Suppressor macrophage treated with lipopolysaccharide for 1 hour (primary cell): ENCODE measurements at regions not wholly inside any gene's neighbourhood (a gene's known extent, or its start where the extent isn't known, plus 50 kb on each side); places are given as distances from the start of the nearest gene placed in this dataset.
"Not testable (repeated sequence)": the region's sequence is repeated elsewhere in the genome, so short reads cannot be mapped to it uniquely, and the experiment has no call there.

ENCODE experiments used
- DNase-seq, 3 donors: peaks; one replicate each; pipeline ENCODE4 v3.0.0-alpha.2; 2020 to 2022

GRCh38 chr7:14092331-14092730 is 102.9 kb upstream of the ETV1 start:
- DNase-seq, result no peak

GRCh38 chr7:14085901-14086300 is 96.4 kb upstream of the ETV1 start:
- no peak for DNase-seq

DNA sequence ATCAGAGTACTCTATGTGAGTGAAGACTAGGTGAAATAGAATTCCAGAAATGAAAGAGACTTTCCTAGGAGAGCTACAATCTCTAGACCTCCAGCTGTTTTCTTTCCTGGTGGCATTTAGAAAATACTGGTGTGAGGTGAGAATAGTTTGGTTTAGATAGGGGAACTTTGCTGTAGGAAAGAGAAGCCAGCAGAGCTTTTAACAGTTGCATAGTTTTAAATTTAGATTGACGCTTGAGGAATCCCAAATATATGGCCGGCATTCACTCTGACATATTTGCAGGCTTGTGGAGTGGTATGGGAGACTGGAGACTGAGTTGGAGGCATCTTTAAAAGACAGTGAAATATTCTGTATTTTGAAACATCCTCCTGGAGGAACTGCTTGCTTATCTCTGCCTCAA is 94.3 kb upstream of the ETV1 start:
- DNase-seq, result no peak

DNA sequence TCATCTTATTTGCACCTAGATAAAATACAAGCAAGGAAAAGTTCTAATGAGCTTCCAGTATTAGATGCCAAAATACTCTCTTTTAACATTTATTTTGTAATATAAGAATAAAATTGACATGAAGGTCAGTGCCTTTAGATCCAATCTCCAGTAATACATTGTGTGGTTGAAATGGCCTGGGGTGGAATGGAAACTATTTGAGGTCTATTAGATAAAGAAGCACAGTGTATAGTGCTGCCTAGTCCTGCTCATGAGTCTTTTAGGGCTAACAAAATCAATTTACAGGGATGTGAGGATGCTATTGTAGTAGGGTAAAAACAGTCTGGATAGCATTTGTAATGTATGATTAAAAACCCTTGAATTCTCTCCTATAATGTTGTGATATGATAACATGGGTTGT is 84.5 kb upstream of the ETV1 start:
- DNase-seq, result no peak

GRCh38 chr7:14073543-14073942 is 84.1 kb upstream of the ETV1 start:
- DNase-seq, result no peak

- DNase-seq, result no peak
Measured at GRCh38 chr7:14071045-14071444, 81.6 kb upstream of the ETV1 start.

GRCh38 chr7:14069961-14070360 is 80.5 kb upstream of the ETV1 start:
- no peak for DNase-seq

DNA sequence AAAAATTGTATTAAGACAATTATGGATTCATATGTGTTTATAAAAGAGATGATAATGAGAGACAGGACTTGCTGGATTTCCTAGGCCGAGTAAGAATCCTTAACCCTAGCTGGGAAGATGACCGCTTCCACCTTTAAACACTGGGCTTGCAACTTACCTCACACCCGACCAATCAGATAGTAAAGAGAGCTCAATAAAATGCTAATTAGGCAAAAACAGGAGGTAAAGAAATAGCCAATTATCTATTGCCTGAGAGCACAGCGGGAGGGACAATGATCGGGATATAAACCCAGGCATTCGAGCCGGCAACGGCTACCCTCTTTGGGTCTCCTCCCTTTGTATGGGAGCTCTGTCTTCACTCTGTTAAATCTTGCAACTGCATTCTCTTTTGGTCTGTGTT is 77.3 kb upstream of the ETV1 start:
- not testable (repeated sequence) for DNase-seq

GRCh38 chr7:14065286-14065685 is 75.8 kb upstream of the ETV1 start:
- no peak for DNase-seq

- no peak for DNase-seq
Measured at GRCh38 chr7:14055813-14056212, 66.3 kb upstream of the ETV1 start.

- no peak for DNase-seq
Measured at GRCh38 chr7:14054125-14054524, 64.7 kb upstream of the ETV1 start.

GRCh38 chr7:14048889-14049288 is 59.4 kb upstream of the ETV1 start:
- no peak for DNase-seq

- DNase-seq, result peak in 1 of 3 donors; percentile 3
Measured at GRCh38 chr7:14047709-14048399, 58.4 kb upstream of the ETV1 start.

DNA sequence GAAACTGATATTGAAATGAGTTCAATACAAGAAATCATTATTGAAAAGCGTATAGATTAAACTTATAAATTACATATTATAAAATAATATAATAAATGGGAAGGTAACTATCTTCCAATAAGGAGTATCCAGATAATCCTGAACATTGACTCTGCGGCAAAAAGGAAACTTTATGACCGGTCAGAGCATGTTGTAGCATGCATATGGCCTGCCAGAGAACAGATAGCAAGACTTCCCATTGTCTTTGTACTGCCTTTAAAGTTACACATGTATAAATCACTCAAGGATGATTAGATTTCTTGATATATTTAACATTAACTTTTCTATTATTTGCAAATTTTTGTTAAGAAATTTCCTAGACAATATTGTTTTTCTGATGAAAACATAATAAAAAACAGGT is 56.2 kb upstream of the ETV1 start:
- no peak for DNase-seq

- no peak for DNase-seq
Measured at GRCh38 chr7:14040528-14040927, 51.1 kb upstream of the ETV1 start.
